HFFc6 (cell line): ENCODE measurements at regions not wholly inside any gene's neighbourhood (a gene's known extent, or its start where the extent isn't known, plus 50 kb on each side); places are given as distances from the start of the nearest gene placed in this dataset.

Experiments
- DNase-seq: peaks from one replicate; pipeline ENCODE4 v3.0.0-alpha.2; 2018
- H3K27ac Mint-ChIP-seq: 2 replicates; pipeline ENCODE4 v1.8.0; 2020; ENCODE audit warnings: mild to moderate bottlenecking, mixed read lengths
- H3K27me3 Mint-ChIP-seq: 2 replicates; pipeline ENCODE4 v1.8.0; 2021; ENCODE audit warnings: mild to moderate bottlenecking, moderate library complexity, mixed read lengths; ENCODE audit not compliant: insufficient read depth
- H3K36me3 Mint-ChIP-seq: 2 replicates; pipeline ENCODE4 v1.8.0; 2021; ENCODE audit warnings: low read depth, mixed read lengths
- H3K4me1 Mint-ChIP-seq: 2 replicates; pipeline ENCODE4 v1.8.0; 2020; ENCODE audit warnings: low read depth, mixed read lengths
- H3K4me3 Mint-ChIP-seq: 2 replicates; pipeline ENCODE4 v1.8.0; 2020; ENCODE audit warnings: mild to moderate bottlenecking, moderate library complexity, mixed read lengths
- H3K9me3 Mint-ChIP-seq: 2 replicates; pipeline ENCODE4 v1.8.0; 2020; ENCODE audit warnings: mild to moderate bottlenecking, mixed read lengths
- CTCF ChIP-seq: fragments of 200-600 bp; sonication (generic); IDR thresholded peaks from 2 replicates; pipeline ENCODE4 v1.5.0; 2021; ENCODE audit warnings: antibody characterized with exemption, mild to moderate bottlenecking

- no peak for DNase-seq
- Mint-ChIP-seq H3K9me3 (no peaks in the 10 kb centered on the region), H3K4me3 (no peak overlapping the region), H3K27me3 (peaks cover 4% of the 10 kb centered on the region), H3K27ac (no peak overlapping the region), H3K4me1 (peaks cover 14% of the 10 kb centered on the region), H3K36me3 (no peaks in the 10 kb centered on the region)
- TF ChIP-seq CTCF: no peak
Measured at GRCh38 chr9:4365055-4365454, 65.2 kb upstream of the GLIS3 start.

DNA sequence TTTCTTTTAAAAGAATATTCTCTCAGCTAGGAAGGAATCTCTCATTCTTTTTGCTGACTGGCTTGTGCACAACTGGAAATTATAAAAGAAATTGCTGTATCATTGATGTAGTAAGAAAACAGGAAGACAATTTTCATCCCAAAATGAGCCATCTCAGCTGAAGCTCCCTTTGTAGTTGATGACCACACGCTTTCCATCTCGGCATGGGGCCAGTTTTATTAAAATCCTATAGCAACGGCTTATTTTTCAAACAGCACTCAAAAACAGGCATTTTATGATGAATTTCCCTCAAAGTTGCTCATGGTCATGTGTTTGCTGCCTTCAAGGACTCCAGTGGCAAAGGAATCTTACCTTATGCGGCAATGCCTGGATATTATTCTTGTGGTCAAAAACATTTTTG is 62.4 kb upstream of the GLIS3 start:
- TF ChIP-seq CTCF: no peak

DNA sequence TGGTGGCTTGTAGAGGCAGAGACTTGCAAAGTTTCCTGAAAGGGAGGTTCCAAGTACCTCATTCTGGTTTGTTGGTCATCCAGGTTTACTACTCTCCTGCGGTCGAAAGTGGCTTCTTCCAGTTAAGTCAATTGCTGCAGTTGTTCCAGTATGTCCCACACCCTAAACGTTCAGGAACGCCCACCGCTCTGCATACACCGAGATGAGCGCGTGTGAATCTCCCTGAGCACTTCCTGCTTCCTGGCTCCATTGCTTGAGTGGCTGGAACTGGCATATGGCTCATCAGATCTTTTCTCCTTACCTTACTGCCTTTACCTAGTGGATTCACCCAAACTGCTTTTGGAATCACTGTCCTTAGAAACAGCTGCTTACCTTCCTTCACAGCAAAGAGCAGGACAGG is 59.1 kb upstream of the GLIS3 start:
- Mint-ChIP-seq H3K27me3 (peaks cover 21% of the 10 kb centered on the region), H3K27ac (no peak overlapping the region), H3K36me3 (no peaks in the 10 kb centered on the region), H3K9me3 (no peaks in the 10 kb centered on the region), H3K4me1 (no peaks in the 10 kb centered on the region), H3K4me3 (no peak overlapping the region)
- no peak for DNase-seq
- TF ChIP-seq CTCF: no peak

More for the DNA sequence above, 62.4 kb upstream of the GLIS3 start:
- no peak overlapping the region for H3K4me3 Mint-ChIP-seq
- no peak overlapping the region for H3K27ac Mint-ChIP-seq
- H3K27me3 Mint-ChIP-seq: peaks cover 12% of the 10 kb centered on the region
- H3K9me3 Mint-ChIP-seq: no peaks in the 10 kb centered on the region
- H3K4me1 Mint-ChIP-seq: no peaks in the 10 kb centered on the region; the same call in 1 of the 2 replicates
- H3K36me3 Mint-ChIP-seq: no peaks in the 10 kb centered on the region
- no peak for DNase-seq

- no peaks in the 10 kb centered on the region for H3K36me3 Mint-ChIP-seq
- H3K27ac Mint-ChIP-seq: no peak overlapping the region
- H3K9me3 Mint-ChIP-seq: no peaks in the 10 kb centered on the region
- peaks cover 21% of the 10 kb centered on the region for H3K27me3 Mint-ChIP-seq
- no peak for DNase-seq
- H3K4me3 Mint-ChIP-seq: no peak overlapping the region
- TF ChIP-seq CTCF: no peak
- H3K4me1 Mint-ChIP-seq: peaks cover 7% of the 10 kb centered on the region
Measured at GRCh38 chr9:4357929-4358328, 58.1 kb upstream of the GLIS3 start.

- H3K9me3 Mint-ChIP-seq: no peaks in the 10 kb centered on the region
- no peak for TF ChIP-seq CTCF
- H3K4me1 Mint-ChIP-seq: peaks cover 9% of the 10 kb centered on the region
- H3K36me3 Mint-ChIP-seq: no peaks in the 10 kb centered on the region
- no peak overlapping the region for H3K27ac Mint-ChIP-seq
- no peak overlapping the region for H3K4me3 Mint-ChIP-seq
- peaks cover 21% of the 10 kb centered on the region for H3K27me3 Mint-ChIP-seq
- no peak for DNase-seq
Measured at GRCh38 chr9:4356306-4356705, 56.4 kb upstream of the GLIS3 start.

DNA sequence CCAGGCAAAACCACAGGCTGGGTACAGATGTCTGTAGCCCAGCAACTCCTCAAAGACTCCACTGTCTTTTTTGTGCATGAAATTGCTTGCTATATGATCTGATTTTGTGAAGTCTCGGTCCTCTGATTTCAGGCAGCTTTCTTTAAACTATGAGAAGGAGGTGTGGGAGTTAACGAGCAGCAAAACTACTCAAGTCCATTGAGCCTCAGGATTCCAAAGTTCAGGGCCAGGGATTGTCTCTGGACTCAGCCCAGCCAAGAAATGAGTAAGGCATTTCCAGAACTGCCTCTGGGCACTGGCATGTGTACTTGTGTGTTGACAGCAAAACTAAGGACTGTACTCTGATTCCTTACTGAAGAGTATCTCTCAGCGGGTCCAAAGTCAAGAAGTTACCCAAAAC is 53.4 kb upstream of the GLIS3 start:
- Mint-ChIP-seq H3K4me3 (no peak overlapping the region), H3K27me3 (peaks cover 9% of the 10 kb centered on the region), H3K9me3 (no peaks in the 10 kb centered on the region), H3K36me3 (no peaks in the 10 kb centered on the region), H3K27ac (no peak overlapping the region), H3K4me1 (peaks cover 9% of the 10 kb centered on the region)
- TF ChIP-seq CTCF: no peak
- peak; percentile 9 for DNase-seq
